HepG2 (cell line): ENCODE measurements at regions not wholly inside any gene's neighbourhood (a gene's known extent, or its start where the extent isn't known, plus 50 kb on each side); places are given as distances from the start of the nearest gene placed in this dataset.

Experiments
- FOXK1 ChIP-seq: sonication (generic); formaldehyde crosslinking; IDR thresholded peaks from 2 replicates; pipeline ENCODE4 v1.4.0; 2020; ENCODE audit warnings: low read depth, missing genetic modification reagents, borderline replicate concordance
- FUBP1 ChIP-seq: sonication (generic); formaldehyde crosslinking; IDR thresholded peaks from 2 replicates; pipeline ENCODE4 v1.5.1; 2020; ENCODE audit warnings: missing genetic modification reagents, mild to moderate bottlenecking, borderline replicate concordance
- TF ChIP-seq, protein P1 (sequence below): sonication (generic); formaldehyde crosslinking; IDR thresholded peaks from 2 replicates; pipeline ENCODE4 v1.5.1; 2020; ENCODE audit warnings: missing genetic modification reagents, mild to moderate bottlenecking, borderline replicate concordance
- TF ChIP-seq, protein P2 (sequence below): sonication (generic); formaldehyde crosslinking; IDR thresholded peaks from one replicate; pipeline ENCODE4 v1.5.1; 2020; ENCODE audit warnings: mild to moderate bottlenecking, missing genetic modification reagents; ENCODE audit errors: not compliant biosample characterization

DNA sequence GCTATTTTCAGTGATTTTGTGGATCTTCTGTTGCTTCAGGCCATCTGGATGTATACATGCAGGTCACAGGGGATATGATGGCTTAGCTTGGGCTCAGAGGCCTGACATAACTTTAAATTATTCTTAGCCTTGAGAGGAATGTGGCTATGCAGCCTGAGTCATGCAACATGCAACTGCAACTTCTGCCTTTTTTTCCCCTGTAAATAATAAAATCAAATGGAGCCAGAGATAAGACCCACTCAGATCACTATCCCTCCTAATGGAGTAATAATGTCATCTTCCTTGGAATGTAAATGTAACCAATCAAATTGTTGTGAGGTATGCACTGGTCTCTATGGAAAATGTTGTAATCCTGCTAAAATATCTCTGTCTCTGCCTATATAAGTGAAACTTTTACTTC is 54.9 kb downstream of the MAGEB17 start (continued):
- TF ChIP-seq, protein P1, sequence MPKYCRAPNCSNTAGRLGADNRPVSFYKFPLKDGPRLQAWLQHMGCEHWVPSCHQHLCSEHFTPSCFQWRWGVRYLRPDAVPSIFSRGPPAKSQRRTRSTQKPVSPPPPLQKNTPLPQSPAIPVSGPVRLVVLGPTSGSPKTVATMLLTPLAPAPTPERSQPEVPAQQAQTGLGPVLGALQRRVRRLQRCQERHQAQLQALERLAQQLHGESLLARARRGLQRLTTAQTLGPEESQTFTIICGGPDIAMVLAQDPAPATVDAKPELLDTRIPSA, result no peak
- TF ChIP-seq, protein P2, sequence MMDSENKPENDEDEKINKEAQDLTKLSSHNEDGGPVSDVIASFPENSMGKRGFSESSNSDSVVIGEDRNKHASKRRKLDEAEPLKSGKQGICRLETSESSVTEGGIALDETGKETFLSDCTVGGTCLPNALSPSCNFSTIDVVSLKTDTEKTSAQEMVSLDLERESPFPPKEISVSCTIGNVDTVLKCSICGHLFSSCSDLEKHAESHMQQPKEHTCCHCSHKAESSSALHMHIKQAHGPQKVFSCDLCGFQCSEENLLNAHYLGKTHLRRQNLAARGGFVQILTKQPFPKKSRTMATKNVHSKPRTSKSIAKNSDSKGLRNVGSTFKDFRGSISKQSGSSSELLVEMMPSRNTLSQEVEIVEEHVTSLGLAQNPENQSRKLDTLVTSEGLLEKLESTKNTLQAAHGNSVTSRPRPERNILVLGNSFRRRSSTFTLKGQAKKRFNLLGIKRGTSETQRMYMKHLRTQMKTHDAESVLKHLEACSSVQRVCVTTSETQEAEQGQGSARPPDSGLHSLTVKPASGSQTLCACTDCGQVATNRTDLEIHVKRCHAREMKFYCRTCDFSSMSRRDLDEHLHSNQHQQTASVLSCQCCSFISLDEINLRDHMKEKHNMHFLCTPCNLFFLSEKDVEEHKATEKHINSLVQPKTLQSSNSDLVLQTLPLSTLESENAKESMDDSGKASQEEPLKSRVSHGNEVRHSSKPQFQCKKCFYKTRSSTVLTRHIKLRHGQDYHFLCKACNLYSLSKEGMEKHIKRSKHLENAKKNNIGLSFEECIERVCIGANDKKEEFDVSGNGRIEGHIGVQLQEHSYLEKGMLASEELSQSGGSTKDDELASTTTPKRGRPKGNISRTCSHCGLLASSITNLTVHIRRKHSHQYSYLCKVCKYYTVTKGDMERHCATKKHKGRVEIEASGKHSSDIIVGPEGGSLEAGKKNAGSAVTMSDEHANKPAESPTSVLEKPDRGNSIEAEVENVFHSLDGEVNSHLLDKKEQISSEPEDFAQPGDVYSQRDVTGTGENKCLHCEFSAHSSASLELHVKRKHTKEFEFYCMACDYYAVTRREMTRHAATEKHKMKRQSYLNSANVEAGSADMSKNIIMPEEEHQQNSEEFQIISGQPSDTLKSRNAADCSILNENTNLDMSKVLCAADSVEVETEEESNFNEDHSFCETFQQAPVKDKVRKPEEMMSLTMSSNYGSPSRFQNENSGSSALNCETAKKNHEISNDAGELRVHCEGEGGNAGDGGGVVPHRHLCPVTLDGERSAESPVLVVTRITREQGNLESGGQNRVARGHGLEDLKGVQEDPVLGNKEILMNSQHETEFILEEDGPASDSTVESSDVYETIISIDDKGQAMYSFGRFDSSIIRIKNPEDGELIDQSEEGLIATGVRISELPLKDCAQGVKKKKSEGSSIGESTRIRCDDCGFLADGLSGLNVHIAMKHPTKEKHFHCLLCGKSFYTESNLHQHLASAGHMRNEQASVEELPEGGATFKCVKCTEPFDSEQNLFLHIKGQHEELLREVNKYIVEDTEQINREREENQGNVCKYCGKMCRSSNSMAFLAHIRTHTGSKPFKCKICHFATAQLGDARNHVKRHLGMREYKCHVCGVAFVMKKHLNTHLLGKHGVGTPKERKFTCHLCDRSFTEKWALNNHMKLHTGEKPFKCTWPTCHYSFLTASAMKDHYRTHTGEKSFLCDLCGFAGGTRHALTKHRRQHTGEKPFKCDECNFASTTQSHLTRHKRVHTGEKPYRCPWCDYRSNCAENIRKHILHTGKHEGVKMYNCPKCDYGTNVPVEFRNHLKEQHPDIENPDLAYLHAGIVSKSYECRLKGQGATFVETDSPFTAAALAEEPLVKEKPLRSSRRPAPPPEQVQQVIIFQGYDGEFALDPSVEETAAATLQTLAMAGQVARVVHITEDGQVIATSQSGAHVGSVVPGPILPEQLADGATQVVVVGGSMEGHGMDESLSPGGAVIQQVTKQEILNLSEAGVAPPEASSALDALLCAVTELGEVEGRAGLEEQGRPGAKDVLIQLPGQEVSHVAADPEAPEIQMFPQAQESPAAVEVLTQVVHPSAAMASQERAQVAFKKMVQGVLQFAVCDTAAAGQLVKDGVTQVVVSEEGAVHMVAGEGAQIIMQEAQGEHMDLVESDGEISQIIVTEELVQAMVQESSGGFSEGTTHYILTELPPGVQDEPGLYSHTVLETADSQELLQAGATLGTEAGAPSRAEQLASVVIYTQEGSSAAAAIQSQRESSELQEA (CRISPR knock-in tag), result no peak
- no peak for TF ChIP-seq FUBP1
- no peak for TF ChIP-seq FOXK1 (CRISPR knock-in tag)
